ENCODE measurements at regions not wholly inside any gene's neighbourhood (a gene's known extent, or its start where the extent isn't known, plus 50 kb on each side); places are given as distances from the start of the nearest gene placed in this dataset.

DNA sequence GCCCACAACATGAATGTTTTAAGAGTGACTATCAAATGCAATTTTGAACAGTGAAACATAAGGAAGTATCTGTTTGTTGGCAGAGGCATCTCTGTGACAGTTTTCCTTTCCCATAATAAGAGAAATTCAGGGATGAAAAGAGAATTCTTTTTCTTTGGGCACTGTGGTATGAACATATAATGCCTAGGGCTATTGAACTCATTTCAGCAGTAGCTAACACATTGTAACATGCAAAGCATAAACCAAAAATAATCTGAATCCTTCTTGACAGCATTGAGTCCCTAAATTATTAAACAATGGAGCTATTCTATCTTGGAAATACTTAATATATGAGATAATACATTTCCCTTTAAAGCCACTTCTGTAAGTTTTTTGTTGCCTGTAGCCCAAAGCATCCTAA, 633.0 kb upstream of the B3GALT2 start:
- DNase-seq (ENCODE audit: low read depth in 2 of 2) = no peak

DNA sequence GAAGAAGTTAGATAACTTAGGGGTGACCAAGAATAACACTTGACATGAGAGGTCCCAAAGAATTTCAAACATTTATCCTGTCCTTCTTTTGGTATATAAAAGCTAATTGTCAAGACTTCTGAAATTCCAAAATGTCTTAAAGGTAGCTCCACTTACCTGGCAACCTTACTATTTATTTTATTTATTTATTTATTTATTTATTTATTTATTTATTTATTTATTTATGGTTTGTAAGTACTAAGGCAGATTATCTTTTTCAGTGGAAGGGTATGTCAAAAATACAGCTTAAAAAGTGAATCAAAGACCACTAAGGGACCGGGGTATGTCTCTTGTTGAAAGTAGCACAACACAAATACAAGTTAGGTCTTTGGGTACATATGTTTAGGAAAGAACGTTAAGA, 620.8 kb upstream of the B3GALT2 start:
- DNase-seq (ENCODE audit: low read depth in 2 of 2) = no peak

DNA sequence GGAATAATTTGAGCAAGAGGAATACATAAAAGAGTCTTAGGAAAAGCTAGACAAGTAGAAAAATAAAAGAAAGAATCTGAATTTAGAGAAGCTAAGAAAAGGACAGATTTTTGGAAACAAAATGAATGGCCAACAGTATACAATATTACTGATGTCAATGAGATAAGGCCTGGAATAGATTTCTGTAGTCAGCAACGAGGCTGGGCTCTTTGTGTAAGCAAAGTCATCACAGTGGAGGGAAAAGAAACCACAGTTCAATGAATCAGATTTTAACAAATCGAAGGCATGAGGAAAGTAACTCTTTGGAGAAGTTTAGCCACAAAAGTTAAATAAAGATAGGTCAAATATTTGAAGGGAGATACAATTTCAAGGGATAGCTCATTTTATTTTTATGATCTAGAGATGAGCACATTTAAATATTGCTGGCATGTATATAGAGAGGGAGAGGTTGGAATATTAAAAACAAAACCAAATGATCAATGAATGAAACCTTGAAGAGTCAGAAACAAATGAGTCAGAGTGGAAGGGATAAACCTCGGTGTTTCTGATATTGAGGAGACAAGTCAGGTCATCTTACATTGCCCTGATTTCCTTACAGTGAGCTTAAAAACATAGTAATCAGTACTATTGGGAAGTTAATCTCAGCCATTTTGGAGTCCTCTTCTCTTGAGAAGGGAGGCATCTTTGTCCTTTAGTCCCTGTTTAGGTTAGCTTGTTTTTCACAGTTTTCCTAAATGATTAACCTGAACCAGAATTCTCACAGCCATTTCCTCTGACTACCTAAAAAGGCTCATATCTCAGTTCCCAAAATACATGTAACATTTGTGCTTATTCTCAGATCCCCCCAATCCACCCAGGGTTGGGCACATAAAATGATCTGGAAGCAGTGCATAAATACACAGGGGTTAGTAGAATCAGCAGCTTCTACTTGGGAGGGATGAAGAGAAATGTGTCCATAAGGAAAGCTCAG, 620.0 kb upstream of the B3GALT2 start:
- no peak for DNase-seq (ENCODE audit: low read depth in 2 of 2)

DNA sequence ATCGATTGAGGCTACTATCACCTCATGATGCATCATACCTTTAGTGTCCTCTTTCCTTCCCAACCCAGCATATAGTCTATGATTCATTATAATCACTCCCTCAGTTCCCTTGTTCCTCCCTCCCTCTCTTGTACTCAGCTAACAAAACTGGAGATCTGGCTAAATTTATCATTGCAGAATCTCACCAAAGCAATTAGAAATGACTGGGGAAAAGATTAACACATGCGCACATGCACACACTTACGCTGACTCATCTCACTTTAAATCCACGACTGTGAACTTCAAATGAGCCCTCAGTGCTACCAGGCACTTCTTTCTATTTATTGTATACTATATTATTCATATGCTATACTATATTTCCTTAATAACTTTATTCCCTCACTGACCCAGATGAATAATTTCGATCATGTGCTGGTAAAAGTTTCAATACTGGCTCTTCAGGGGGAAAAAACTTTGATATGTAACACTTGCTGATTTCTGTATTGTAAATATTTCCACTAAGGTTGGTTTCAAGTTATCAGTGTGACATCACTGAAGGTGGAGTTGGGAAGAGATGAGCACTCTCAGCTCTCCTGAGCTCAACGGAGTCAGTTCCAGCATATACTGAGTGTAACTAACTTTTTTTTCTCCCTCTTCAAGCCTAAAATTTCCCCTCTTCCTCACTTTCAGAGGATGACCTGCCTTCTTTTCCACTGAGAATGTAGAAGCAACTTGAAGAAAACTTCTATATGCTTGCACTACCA, 613.7 kb upstream of the B3GALT2 start:
- DNase-seq (ENCODE audit: low read depth in 2 of 2) = no peak

DNA sequence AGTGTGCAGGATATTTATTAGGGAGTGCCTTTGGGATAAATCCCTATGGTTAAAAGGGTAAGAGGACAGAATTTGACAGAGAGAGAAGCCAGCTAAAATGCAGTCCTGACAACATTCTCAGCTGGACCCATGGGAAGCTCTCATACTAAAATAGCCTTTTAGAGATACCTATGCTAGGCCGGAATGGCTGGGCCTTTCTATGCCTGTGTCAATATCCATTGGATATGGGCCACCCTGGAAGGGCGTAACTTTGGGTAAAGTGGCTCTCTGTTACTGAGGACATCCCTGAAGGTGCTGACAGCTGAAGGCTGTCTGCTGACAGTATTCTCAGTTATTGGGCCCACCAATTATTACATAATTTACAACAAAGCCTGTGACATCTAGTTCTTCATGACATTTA, 613.0 kb upstream of the B3GALT2 start:
- DNase-seq (ENCODE audit: low read depth in 2 of 2) = no peak

DNA sequence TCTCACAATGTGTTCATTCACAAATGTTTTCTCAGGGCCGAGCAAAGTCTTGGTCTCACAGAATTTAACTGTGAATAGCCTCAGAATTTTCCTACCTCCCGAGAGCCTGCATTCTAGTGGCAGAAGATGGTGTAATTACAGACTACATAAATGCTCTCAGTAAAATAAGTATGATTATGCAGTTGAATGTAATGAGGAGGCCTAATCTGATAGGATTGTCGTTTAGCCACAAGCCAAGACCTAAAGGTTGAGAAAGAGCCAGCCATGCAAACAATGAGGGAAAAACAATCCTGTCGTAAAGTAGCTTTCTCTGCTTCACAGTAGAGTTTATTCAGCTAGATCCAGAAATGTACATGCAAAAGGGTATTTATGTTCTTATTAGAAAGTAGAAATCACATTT, 607.8 kb upstream of the B3GALT2 start:
- DNase-seq (ENCODE audit: low read depth in 2 of 2) = no peak

DNA sequence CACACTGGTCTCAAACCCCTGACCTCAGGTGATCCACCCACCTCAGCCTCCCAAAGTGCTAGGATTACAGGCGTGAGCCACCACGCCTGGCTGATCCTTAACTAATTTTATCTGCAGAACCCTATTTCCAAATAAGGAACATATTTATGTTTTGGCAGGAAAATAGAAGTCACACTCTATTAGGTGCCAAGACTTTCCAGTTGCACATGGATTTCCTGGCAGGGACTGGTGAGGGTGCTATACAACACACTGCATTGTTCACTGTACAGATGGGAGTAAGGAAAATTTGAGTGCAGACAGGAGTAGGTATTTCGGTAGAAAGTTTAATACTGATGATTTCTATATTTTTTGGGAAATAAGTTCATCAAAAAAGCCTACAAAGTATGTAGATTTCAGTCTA, 605.3 kb upstream of the B3GALT2 start:
- DNase-seq (ENCODE audit: low read depth in 2 of 2) = no peak

DNA sequence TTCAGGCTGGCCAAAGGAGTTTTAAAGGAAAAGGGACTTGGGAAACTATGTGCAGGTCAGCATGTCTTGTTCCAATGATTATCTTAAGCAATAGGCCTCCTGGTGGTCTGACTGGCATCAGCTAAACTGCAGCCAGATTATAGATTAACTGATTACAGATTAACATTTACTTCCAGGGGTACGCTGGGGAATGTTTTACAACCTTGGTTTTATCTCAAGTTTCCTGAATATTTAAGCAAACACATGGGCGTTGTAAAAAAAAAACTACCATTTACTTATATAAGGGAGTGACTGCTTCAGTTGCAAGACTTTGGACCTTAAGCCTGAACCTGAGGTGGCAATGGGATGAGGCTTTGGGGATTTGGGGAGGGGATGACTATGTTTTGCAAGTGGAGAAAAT, 600.6 kb upstream of the B3GALT2 start:
- DNase-seq (ENCODE audit: low read depth in 2 of 2) = no peak

DNA sequence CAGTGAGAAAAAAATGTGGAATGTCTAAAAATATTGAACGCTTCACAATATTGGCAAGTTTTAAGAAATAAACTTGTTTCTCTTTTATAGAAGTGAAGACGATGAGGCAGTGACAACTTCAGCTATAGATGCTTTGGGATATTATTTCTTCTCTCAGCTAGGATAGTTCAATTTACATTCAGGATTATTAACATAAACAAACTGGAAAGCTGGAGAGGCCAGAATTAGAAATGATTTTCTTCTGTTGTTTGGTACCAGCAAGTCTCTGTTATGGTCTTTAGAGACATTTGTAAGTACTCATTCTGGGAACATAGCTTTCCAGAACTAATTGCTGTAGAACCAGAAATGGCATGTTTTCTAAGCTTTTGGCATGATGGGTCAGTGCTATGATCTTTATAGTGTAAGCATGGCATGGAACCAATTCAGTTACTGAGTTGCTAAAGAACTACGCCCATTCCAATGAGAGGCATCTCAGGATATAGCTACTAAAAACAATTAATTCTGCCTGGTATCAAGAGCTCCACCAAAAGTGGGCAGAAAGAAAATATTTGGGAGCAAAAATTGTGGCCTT, 599.5 kb upstream of the B3GALT2 start:
- no peak for DNase-seq (ENCODE audit: low read depth in 2 of 2)

DNA sequence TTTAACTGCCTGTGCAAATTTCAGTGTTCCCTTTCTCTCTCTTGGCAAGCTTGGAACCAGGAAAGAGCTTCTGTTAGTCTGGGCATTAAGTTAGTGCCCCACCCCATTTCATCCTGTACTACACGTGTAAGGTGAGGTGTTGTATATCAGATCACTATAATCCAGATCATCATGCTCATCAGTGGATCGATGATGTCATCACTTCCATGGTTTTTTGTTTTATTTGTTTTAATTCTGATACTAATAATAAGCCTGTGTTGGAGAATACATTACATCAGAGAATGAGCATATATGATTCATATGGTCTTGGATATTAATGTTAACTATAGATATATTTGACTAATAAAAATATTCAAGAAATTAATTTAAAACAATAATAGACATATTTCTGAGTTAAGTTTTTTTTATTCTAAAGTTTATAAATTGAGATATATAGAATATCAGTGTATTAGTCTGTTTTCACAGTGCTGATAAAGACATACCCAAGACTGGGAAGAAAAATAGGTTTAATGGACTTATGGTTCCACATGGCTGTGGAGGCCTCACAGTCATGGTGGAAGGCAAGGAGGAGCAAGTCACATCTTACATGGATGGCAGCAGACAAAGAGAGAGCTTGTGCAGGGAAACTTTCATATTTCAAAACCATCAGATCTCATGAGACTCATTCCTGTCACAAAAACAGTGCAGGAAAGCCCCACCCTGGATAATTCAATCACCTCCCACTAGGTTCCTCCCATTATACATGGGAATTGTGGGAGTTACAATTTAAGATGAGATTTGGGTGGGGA, 588.3 kb upstream of the B3GALT2 start:
- DNase-seq (ENCODE audit: low read depth in 2 of 2) = no peak

DNA sequence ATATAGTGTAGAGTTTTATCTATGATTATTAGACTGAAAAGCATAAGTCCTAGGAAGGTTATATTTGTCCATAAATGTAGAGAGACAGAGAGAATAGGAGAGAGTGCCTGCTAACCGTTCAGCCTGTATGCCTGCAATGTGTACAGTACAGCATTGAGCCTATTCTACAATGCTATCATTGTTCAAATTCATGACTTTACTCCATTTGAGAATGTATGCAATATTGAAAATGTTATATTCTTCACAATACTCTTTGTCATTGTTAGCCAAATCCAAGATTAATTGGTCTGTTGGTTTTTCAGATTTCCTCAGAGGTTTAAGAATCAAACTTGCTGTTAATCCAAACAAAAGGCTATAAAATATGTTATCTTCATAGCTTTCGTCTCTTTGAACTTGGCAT, 585.2 kb upstream of the B3GALT2 start:
- DNase-seq (ENCODE audit: low read depth in 2 of 2) = no peak

DNA sequence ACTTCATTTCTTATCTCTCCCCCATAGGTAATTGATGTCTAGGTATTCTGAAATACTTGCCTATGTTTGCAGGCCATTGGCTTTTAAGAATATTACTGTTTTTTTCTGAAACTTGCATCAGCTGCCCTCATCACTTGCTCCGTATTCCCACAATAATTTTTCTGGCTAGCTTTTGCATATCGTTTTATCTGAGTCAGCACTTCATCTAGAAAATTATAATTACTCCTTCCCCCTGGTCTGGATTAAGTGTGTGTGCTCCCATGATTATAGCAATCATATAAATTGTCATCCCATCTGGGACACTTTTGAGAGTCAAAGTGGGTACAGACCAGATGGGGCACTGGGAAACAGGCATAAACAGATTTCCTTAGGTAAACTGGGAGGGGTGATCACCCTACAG, 583.2 kb upstream of the B3GALT2 start:
- DNase-seq (ENCODE audit: low read depth in 2 of 2) = no peak

DNA sequence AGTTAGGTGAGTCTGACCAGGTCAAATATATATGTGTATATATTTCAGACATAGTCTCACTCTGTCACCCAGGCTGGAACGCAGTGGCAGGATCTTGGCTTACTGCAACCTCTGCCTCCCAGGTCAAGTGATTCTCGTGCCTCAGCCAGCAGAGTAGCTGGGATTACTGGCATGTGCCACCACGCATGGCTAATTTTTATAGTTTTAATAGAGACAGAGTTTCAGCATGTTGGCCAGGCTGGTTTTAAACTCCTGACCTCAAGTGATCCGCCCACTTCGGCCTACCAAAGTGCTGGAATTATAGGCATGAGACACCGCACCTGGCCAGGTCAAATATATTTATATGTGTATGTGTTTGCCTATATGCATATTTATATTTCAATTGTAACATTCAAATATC, 581.5 kb upstream of the B3GALT2 start:
- no peak for DNase-seq (ENCODE audit: low read depth in 2 of 2)

DNA sequence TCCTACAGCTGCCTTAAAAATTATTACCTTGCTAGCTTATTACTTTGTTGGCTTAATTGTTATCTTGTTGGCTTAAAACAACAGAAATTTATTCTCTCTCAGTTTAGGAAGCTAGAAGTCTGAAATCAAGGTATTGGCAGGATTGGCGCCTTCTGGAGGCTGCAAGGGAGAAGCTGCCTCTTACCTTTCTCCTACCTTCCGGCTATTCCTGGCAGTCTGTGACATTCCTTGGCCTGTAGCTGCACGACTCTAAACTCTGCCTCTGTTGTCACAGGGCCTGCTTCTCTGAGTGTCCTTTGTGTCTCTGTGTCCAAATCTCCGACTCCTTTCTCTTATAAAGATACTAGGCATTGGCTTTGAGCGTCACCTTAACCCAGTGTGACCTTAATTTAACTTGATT, 579.9 kb upstream of the B3GALT2 start:
- DNase-seq (ENCODE audit: low read depth in 2 of 2) = no peak

DNA sequence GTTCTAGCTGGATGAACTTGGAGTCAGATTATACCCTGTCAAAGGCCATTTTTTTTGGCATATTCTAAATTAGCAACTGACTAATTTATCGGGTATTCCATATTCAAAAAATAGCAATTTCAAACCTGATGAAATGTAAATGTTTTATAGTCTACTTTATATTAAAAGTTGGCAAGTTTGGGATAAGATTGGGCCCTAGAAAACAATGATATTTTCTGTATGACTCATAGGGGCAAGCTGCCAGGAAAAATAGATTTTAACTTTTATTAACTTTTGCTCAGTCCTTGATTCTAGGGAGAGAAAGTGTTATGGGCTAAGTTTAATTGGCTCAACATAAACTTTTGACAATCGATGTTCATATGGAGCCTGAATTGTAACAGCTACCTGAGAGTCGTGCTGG, 576.9 kb upstream of the B3GALT2 start:
- DNase-seq (ENCODE audit: low read depth in 2 of 2) = no peak

DNA sequence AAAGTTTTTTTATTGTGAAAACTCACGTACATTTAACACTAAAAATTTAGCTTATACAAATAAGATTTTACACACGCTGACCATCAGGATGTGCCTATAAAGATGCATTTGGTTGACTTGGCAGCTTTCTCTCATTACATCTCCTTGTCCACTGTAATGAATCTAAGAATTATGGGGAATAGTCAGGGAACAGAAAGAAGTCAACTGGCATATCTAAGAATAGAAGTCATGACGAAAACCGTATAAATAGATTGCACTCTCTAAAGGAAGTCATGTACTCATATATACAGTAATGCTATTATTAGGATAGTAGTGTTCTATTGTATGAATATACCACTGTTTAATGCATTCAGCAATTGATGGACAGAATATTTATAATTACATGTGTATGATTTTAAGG, 575.8 kb upstream of the B3GALT2 start:
- no peak for DNase-seq (ENCODE audit: low read depth in 2 of 2)

DNA sequence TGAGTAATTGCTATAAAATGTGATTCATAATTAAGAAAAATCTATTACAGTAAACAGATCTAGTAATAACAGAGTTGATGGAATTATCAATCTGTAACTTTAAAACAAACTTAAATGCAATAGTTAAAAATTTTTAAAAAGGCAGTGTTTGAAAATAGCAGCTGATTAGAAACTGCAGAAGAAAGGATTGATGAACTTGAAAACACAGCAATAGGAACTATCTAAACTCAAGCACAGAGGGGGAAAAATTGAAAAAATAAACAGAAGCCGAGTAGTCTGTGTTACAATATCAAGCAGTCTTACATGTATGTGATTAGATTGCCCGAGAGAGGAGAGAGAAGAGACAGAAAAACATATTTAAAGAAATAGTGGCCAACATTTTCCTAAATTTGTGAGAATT, 569.0 kb upstream of the B3GALT2 start:
- DNase-seq (ENCODE audit: low read depth in 2 of 2) = no peak

DNA sequence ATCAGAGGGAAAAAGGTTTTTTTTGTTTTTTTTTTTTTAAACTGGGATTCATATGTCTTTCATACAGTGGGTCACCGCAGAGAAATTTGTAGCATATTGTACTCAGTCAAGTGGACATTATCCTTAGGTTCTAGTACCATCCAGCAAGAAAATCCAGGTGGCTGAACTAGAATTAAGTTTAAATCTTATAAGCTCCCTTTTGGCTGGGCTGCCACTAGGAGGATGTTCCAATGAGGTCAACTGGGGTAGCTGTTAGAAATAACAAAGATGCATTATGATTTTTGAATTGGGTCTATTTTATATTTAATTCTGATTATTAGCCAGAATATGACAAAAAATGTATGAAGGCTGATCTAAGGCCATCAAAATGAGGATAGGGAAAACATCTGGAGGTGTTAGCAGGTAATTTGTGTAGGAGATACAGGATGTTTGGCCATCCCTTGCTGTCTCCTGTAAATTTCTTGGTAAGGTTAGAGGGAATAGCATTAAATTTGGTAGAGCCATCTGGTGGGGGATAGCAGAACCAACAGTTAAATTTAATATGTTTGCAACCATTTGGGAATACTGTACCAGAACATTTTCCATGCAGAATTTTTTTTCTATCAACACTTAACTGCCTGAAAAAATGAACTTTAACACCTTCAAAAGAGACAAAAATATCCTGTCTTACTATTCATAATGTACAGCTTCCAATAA, 568.5 kb upstream of the B3GALT2 start:
- no peak for DNase-seq (ENCODE audit: low read depth in 2 of 2)

DNA sequence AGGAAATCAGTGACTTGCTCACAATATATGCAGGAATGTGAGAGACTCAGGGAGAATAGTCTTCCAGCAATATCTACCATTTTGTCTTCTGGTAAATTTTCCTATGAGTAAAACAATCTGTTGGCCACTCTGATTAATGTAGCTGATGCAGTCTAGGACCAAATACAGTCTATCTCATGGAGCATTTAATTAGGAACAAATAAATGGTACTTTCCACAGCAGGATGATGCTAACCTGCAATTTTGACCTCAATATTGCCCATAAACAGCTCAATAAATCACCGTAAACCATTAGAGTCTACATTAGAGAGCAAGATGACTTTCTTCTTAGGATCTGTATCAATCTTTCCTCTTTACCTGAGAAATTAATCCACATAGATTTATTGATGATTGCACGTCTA, 567.7 kb upstream of the B3GALT2 start:
- no peak for DNase-seq (ENCODE audit: low read depth in 2 of 2)

DNA sequence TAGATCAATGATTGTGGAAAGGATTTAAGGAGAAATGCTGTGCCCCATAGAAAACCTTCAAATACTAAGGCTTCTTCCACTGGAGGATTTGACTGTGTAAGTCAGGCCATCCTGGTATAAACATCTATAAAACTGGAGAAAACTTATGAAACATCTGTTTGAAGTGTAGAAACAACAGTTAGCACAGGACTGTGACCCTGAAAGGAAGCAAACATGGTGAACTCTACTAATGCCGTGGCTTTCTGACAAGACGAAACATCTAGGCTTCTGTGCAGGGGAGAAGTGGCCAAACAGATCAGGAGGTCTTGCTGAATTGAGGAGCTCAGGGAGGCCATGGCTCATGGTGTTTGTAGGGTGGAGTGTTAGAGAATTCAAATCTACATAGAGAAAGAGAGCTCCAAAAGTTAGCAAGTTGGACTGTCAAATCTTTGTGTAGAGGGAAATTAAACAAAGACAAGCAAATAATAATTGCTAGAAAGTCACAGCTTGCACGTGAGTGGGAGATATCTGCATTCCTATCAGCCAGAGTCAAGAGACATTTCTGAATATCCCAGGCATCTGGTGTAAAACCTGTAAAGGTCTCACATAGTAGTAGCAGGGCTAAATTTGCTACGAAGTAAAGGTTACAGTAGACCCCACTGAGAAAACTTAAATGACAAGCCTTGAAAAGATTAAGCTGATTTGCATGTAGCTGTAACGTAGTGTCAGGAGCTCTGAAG, 566.8 kb upstream of the B3GALT2 start:
- no peak for DNase-seq (ENCODE audit: low read depth in 2 of 2)

DNA sequence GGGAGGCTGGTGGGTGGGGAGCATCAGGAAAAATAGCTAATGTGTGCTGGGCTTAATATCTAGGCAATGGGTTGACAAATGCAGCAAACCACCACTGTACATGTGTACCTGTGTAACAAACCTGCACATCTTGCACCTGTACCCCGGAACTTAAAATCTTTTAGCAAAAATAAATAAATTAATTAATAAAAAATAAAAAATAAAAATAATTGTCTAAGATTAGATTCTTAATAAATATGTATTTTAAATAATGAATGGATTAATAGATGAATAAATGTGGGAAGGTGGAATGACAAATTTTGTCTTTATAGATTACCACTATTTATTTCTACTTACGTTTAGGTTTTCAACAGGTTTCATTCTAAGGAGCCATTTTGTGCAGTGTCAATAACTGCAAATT, 563.5 kb upstream of the B3GALT2 start:
- no peak for DNase-seq (ENCODE audit: low read depth in 2 of 2)

Measured in stimulated activated CD8-positive, alpha-beta memory T cell treated with anti-CD3 and anti-CD28 coated beads, Interleukin-15, amount 100 ng/mL, for 48 hours (primary cell).